ENCODE measurements at regions not wholly inside any gene's neighbourhood (a gene's known extent, or its start where the extent isn't known, plus 50 kb on each side); places are given as distances from the start of the nearest gene placed in this dataset.

DNA sequence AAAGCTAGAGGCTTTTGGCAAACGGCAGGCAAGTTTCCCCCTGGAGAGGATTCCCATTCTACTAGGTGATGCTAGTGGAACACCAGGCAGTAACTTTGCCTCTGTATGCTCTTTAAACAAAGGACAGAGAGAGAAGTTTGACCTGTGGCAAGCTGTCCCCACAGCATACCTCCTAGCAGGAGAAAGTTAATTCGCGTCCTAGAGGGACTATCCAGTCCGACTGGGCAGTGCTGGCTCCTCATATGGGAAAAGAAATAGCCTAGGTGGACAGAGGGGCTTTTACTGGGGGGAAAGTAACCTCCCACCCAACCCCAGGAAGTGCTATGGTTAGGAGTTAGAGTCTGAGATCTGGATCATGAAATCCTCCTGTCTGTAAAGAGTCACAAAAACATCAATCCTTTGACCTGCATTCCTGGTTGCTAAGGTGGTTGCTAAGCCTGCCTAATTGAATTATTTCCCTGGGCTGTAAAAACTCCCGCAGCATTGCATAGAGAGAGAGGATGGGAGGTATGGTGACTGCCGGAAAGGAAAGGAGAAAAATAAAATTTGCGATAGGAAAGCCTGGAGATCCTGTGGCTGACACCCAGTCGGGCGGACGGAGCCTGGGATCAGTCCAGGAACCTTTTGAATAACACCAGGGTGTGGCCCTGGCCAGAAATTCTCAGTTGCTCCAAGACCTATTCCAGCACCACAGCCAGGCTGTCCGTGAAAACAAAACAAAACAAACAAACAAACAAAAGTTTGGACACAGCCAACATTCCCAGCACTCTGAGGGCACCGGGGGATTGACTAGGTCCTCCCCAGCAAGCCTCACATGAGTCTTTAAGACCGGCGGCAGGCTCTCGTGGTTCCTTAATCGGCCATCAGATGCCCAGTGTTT is 67.7 kb upstream of the ATP11B start:
- TF ChIP-seq, protein P1, sequence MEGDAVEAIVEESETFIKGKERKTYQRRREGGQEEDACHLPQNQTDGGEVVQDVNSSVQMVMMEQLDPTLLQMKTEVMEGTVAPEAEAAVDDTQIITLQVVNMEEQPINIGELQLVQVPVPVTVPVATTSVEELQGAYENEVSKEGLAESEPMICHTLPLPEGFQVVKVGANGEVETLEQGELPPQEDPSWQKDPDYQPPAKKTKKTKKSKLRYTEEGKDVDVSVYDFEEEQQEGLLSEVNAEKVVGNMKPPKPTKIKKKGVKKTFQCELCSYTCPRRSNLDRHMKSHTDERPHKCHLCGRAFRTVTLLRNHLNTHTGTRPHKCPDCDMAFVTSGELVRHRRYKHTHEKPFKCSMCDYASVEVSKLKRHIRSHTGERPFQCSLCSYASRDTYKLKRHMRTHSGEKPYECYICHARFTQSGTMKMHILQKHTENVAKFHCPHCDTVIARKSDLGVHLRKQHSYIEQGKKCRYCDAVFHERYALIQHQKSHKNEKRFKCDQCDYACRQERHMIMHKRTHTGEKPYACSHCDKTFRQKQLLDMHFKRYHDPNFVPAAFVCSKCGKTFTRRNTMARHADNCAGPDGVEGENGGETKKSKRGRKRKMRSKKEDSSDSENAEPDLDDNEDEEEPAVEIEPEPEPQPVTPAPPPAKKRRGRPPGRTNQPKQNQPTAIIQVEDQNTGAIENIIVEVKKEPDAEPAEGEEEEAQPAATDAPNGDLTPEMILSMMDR (conservative IDR thresholded peaks at IDR 0.05) = no peak
- no peak overlapping the region for H3K27ac ChIP-seq

DNA sequence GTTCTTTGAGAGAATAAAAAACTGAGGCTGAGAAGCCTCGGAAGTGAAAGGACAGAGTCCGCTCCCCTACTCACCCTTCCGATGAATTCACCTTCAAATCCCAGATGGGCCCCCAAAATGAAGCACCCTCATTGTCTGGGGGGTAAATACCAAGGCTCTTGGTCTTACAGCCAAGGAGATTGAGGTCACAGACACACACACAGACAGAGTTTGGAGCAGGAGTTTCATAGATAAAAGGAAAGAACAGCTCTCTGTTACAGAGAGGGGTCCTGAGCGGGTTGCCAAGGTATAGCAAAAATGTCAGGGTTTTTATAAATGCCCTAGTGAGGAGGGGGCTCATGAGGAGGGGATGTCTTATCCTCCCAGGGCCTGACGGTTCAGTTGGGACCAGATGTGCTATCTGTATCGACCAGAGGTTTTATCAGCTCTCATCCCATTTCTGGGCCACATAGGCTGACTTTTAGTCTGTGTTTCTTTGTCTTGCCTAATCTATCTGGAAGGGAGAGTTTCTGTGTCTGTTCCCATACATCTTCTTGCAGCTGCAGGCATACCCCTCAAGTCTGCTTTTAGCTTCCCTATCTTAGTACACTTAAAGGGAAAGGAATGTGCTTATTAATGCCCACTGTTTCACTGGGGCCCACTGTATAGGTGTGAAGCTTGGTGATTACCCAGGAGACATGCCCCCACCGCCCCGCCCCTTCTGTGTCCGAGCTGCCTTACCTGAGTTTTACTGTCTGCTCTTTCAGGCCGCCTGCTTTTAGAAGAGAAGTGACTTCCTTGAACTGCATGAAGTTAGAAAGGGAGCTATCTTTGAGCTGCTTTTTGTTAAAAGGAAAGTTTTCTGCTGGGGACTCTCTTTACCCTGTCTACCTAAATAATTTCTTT is 66.8 kb upstream of the ATP11B start:
- TF ChIP-seq, protein P1 (conservative IDR thresholded peaks at IDR 0.05) = no peak
- no peak overlapping the region for H3K27ac ChIP-seq

DNA sequence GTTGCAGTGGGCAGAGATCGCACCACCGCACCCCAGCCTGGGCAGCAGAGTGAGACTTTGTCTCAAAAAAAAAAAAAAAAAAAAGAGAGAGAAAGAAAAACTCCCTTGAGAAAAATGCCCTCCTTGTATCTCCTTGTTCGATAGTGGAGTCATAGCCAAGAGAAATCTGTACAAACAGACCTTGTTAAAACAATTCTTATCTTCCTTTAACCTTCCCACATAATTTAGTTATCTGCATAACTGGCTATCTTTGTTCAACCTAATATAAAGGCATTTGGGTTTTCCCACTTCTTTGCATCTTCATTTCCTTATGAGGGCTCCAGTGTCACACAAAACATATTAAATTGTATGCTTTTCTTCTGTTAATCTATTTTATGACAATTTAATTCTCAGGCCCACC is 65.1 kb upstream of the ATP11B start:
- TF ChIP-seq, protein P1 (conservative IDR thresholded peaks at IDR 0.05) = no peak

DNA sequence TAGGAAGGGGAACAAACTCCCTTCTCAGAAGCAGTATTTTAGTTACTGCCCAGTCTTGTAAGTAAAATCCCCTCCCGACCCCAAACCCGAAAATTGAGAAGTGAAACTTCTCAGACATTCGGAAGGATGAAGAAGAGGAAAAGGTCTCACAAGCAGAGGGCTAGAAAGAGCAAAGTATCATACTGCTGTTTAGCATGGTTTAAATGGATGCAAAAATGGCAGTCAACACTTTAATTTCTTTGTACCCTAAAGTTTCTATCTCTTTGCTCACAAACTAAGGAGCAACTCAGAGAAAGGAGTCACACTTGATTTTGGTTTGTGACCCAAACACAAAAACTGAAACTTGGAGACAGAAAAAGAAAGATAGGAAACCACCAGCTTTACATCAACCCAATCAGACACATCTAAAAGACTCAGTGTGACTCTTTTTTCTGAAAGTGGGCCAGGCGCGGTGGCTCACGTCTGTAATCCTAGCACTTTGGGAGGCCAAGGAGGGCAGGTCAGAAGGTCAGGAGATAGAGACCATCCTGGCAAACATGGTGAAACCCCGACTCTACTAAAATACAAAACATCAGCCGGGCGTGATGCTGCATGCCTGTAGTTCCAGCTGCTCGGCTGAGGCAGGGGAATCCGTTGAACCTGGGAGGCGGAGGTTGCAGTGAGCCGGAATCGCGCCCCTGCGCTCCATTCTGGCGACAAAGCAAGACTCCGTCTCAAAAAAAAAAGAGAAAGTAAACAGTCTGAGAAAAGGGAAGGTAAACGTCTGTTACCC is 63.2 kb upstream of the ATP11B start:
- no peak overlapping the region for H3K27ac ChIP-seq
- TF ChIP-seq, protein P1 (conservative IDR thresholded peaks at IDR 0.05) = no peak

More for the DNA sequence above, 65.1 kb upstream of the ATP11B start:
- H3K27ac ChIP-seq = no peak overlapping the region

DNA sequence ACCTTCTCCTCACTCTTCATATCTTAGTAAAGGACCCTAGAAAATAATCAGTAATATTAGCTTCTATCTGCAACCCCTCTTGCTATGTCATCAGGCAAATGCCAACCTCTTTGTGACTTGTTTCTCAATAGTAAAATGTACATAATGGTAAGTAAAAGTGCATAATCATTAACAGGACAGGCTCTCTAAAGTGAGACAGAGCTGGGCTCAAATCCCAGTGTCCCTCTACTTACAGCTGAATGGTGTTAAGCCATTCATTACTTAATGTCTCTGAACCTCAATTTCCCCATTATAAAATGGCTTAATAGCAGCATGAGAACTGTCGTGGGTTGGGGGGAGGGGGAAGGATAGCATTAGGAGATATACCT is 62.6 kb upstream of the ATP11B start:
- TF ChIP-seq, protein P1 (conservative IDR thresholded peaks at IDR 0.05) = no peak
- H3K27ac ChIP-seq = no peak overlapping the region

DNA sequence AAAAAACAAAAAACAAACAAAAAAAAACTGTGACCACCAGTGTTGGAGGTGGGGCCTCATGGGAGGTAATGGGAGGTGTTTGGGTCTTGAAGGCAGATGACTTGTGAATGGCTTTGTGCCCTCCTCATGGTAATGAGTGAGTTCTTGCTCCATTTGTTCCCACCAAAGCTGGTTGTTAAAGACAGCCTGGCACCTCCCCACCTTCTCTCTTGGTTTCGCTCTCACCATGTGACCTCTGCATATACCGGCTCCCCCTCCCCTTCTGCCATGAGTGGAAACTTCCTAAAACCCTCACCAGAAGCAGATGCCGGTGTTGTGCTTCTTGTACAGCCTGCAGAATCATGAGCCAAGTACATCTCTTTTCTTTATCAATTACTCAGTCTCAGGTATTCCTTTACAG is 61.5 kb upstream of the ATP11B start:
- TF ChIP-seq, protein P1 (conservative IDR thresholded peaks at IDR 0.05) = no peak

More for the DNA sequence above, 61.5 kb upstream of the ATP11B start:
- H3K27ac ChIP-seq = no peak overlapping the region

All from VCaP (cell line).